IMR-90 (cell line): ENCODE measurements at regions not wholly inside any gene's neighbourhood (a gene's known extent, or its start where the extent isn't known, plus 50 kb on each side); places are given as distances from the start of the nearest gene placed in this dataset.

Source experiments
- ATAC-seq: fragments of 200-7000 bp; cut with Tn5 transposase; 2 replicates; pipeline ENCODE4 v1.9.1; 2020; ENCODE audit warnings: low read depth, mild to moderate bottlenecking, moderate library complexity
- BruUV-seq: library from RNA; stranded (reverse); fragments of 400-500 nt; replicated peaks from 2 replicates; lab custom pipeline; 2021; lab: Mats Ljungman, UMichigan
- CTCF ChIA-PET: fragments of 300-600 bp; formaldehyde crosslinking; extraction: SDS; loops from one replicate; lab custom pipeline; 2021; ENCODE audit warnings: antibody characterized with exemption; lab: Yijun Ruan, JAX
- POLR2A ChIA-PET: fragments of 300-600 bp; sonication (Branson Sonifier 250); formaldehyde crosslinking; loops from one replicate; lab custom pipeline; 2022; ENCODE audit warnings: antibody characterized with exemption; ENCODE audit not compliant: unreplicated experiment; lab: Charles Lee
- DNase-seq: peaks from one replicate; pipeline ENCODE4 v3.0.0; 2013
- H2AFZ ChIP-seq: replicated peaks from 2 replicates; pipeline ENCODE3; 2013; ENCODE audit warnings: low read length, mild to moderate bottlenecking; ENCODE audit not compliant: poor library complexity
- H2AK5ac ChIP-seq: 2 replicates; pipeline ENCODE4 v1.6.1; 2013; ENCODE audit warnings: low read depth, low read length, inconsistent platforms
- H2AK9ac ChIP-seq: replicated peaks from 2 replicates; pipeline ENCODE3; 2013; ENCODE audit warnings: mild to moderate bottlenecking, low read depth, low read length, moderate library complexity; ENCODE audit not compliant: poor library complexity
- H2BK120ac ChIP-seq: 2 replicates; pipeline ENCODE4 v1.6.1; 2013; ENCODE audit warnings: low read depth, low read length, inconsistent platforms
- H2BK15ac ChIP-seq: 3 replicates; pipeline ENCODE4 v1.6.1; 2013; ENCODE audit warnings: low read depth, low read length, inconsistent platforms
- H2BK20ac ChIP-seq: 2 replicates; pipeline ENCODE4 v1.6.1; 2013; ENCODE audit warnings: low read depth, mild to moderate bottlenecking, inconsistent platforms, low read length, moderate library complexity
- H2BK5ac ChIP-seq: 2 replicates; pipeline ENCODE4 v1.6.1; 2013; ENCODE audit warnings: mild to moderate bottlenecking, low read depth, low read length, inconsistent platforms; ENCODE audit not compliant: poor library complexity, severe bottlenecking
- H3K14ac ChIP-seq: replicated peaks from 2 replicates; pipeline ENCODE4 v1.6.1; 2013; ENCODE audit warnings: low read depth, low read length, inconsistent platforms
- H3K18ac ChIP-seq: 2 replicates; pipeline ENCODE4 v1.6.1; 2013; ENCODE audit warnings: low read depth, low read length, control low read depth
- H3K23ac ChIP-seq: 2 replicates; pipeline ENCODE4 v1.6.1; 2013; ENCODE audit warnings: low read depth, low read length, inconsistent platforms
- H3K27ac ChIP-seq: 2 replicates; pipeline ENCODE4 v1.5.1; 2013; ENCODE audit warnings: mild to moderate bottlenecking, control low read depth, low read length; ENCODE audit not compliant: insufficient read depth
- H3K27me3 ChIP-seq: 2 replicates; pipeline ENCODE4 v1.6.1; 2013; ENCODE audit warnings: low read length; ENCODE audit not compliant: control insufficient read depth, insufficient read depth
- H3K36me3 ChIP-seq: 2 replicates; pipeline ENCODE4 v1.6.1; 2013; ENCODE audit warnings: low read length, mixed read lengths; ENCODE audit not compliant: control insufficient read depth, insufficient read depth
- H3K4ac ChIP-seq: 2 replicates; pipeline ENCODE4 v1.6.1; 2013; ENCODE audit warnings: low read depth, low read length, inconsistent platforms
- H3K4me1 ChIP-seq: 2 replicates; pipeline ENCODE4 v1.6.1; 2013; ENCODE audit warnings: low read length, mixed read lengths; ENCODE audit not compliant: control insufficient read depth, insufficient read depth
- H3K4me2 ChIP-seq: 2 replicates; pipeline ENCODE4 v1.6.1; 2013; ENCODE audit warnings: low read depth, mild to moderate bottlenecking, control low read depth, low read length, moderate library complexity
- H3K4me3 ChIP-seq: 2 replicates; pipeline ENCODE4 v1.5.1; 2013; ENCODE audit warnings: low read depth, mild to moderate bottlenecking, control low read depth, low read length, moderate library complexity; ENCODE audit not compliant: insufficient read depth
- H3K56ac ChIP-seq: 2 replicates; pipeline ENCODE4 v1.6.1; 2013; ENCODE audit warnings: low read length, inconsistent platforms; ENCODE audit not compliant: insufficient read depth; ENCODE audit errors: extremely low read depth
- H3K79me1 ChIP-seq, 2 experiments: 2 replicates each; pipeline ENCODE4 v1.6.1; 2013; ENCODE audit warnings: low read length in 2 of 2, inconsistent platforms in 1 of 2, low read depth in 1 of 2
- H3K9ac ChIP-seq: 2 replicates; pipeline ENCODE4 v1.6.1; 2013; ENCODE audit warnings: low read depth, low read length, control low read depth
- H3K9me1 ChIP-seq: 2 replicates; pipeline ENCODE4 v1.6.1; 2013; ENCODE audit warnings: low read length, inconsistent platforms; ENCODE audit not compliant: insufficient read depth
- H3K9me3 ChIP-seq: 2 replicates; pipeline ENCODE4 v1.6.1; 2013; ENCODE audit warnings: low read length; ENCODE audit not compliant: control insufficient read depth, insufficient read depth
- H4K20me1 ChIP-seq: 2 replicates; pipeline ENCODE4 v1.6.1; 2013; ENCODE audit warnings: low read length, inconsistent platforms; ENCODE audit not compliant: insufficient read depth
- H4K5ac ChIP-seq: 2 replicates; pipeline ENCODE4 v1.6.1; 2013; ENCODE audit warnings: mild to moderate bottlenecking, low read depth, low read length, control low read depth
- H4K8ac ChIP-seq, 2 experiments: 2 replicates each; pipeline ENCODE4 v1.6.1; 2013; ENCODE audit warnings: low read depth in 2 of 2, low read length in 2 of 2, control low read depth in 1 of 2, inconsistent platforms in 1 of 2
- H4K91ac ChIP-seq: 2 replicates; pipeline ENCODE4 v1.6.1; 2013; ENCODE audit warnings: low read depth, low read length, inconsistent platforms; ENCODE audit not compliant: insufficient read depth
- CHD1 ChIP-seq: IDR thresholded peaks from 2 replicates; pipeline ENCODE4 v1.6.1; 2012; ENCODE audit warnings: low read depth, low read length, improper control_type of control experiment
- POLR2A ChIP-seq: IDR thresholded peaks from 2 replicates; pipeline ENCODE4 v1.6.1; 2012; ENCODE audit warnings: mild to moderate bottlenecking, low read depth, low read length
- RCOR1 ChIP-seq: IDR thresholded peaks from 2 replicates; pipeline ENCODE4 v1.6.1; 2012; ENCODE audit warnings: mild to moderate bottlenecking, low read length, improper control_type of control experiment; ENCODE audit not compliant: insufficient replicate concordance
- RFX5 ChIP-seq: IDR thresholded peaks from 2 replicates; pipeline ENCODE4 v1.8.0; 2012; ENCODE audit warnings: low read depth, mild to moderate bottlenecking, low read length, moderate library complexity
- WGBS, 2 experiments: methylation state at CpG; one replicate each; pipeline versions ENCODE4 v1.1.5 to v1.1.7; 2013; ENCODE audit warnings: missing lambda C conversion rate in 2 of 2; ENCODE audit not compliant: insufficient read length in 1 of 2; ENCODE audit errors: extremely low coverage in 2 of 2; 5-methylcytosine and 5-hydroxymethylcytosine counted together
- dilution Hi-C: fragments of 300-500 bp; cut with HindIII; formaldehyde crosslinking; loops from one replicate; pipeline ENCODE4 v1.14.3; 2018; ENCODE audit warnings: low sequenced_read_pairs; ENCODE audit not compliant: unreplicated experiment
- in situ Hi-C: fragments of 300-500 bp; cut with MboI; formaldehyde crosslinking; loops from 3 replicates; pipeline ENCODE4 v1.14.3; 2019; ENCODE audit warnings: low sequenced_read_pairs, inconsistent platforms, mixed read lengths
- intact Hi-C: fragments of 100-400 bp; cut with micrococcal nuclease; formaldehyde crosslinking; loops from 2 replicates; pipeline ENCODE4 v1.10.0; 2022

- no peaks in the 10 kb centered on the region for H3K9me3 ChIP-seq
- no peak overlapping the region for H3K9ac ChIP-seq
- H3K18ac ChIP-seq, result no peak overlapping the region
- no peak overlapping the region for H2BK20ac ChIP-seq
- no TSS peak for BruUV-seq
- no peak overlapping the region for H3K4ac ChIP-seq
- no peak overlapping the region for H3K14ac ChIP-seq
- intact Hi-C loops (loop anchor here (5.0 kb wide), 1 partner anchor 48 kb away; no protein-coding TSS in a partner anchor), dilution Hi-C loops (no loop called here), in situ Hi-C loops (no loop called here)
- ChIA-PET CTCF (no interaction called here), POLR2A (no interaction called here)
- H2BK120ac ChIP-seq, result no peak overlapping the region
- no peak for TF ChIP-seq RFX5
- no peak for TF ChIP-seq POLR2A
- no peak for TF ChIP-seq RCOR1
- no peak for TF ChIP-seq CHD1
- no peak overlapping the region for H3K27ac ChIP-seq
- H3K79me1 ChIP-seq, result no peaks in the 10 kb centered on the region
- H3K36me3 ChIP-seq, result no peaks in the 10 kb centered on the region
- no peak overlapping the region for H3K4me3 ChIP-seq
- H3K56ac ChIP-seq, result no peak overlapping the region
- no peak overlapping the region for H3K23ac ChIP-seq
- no peak overlapping the region for H2BK5ac ChIP-seq
- no peak overlapping the region for H2AFZ ChIP-seq
- H2AK5ac ChIP-seq, result no peak overlapping the region
- H2BK15ac ChIP-seq, result no peak overlapping the region
- no peak overlapping the region for H4K8ac ChIP-seq
- no peaks in the 10 kb centered on the region for H3K9me1 ChIP-seq
- no peak overlapping the region for H3K4me2 ChIP-seq
- H4K20me1 ChIP-seq, result no peaks in the 10 kb centered on the region
- H4K91ac ChIP-seq, result no peak overlapping the region
- ATAC-seq (no peak), DNase-seq (no peak)
- 60% methylated on average over 1 of the region's 3 CpGs; no CpG with 5 or more reads in 1 of the 2 experiments for WGBS, 2 experiments
- H2AK9ac ChIP-seq, result no peak overlapping the region
- H3K27me3 ChIP-seq, result no peaks in the 10 kb centered on the region
- no peaks in the 10 kb centered on the region for H3K4me1 ChIP-seq
- H4K5ac ChIP-seq, result no peak overlapping the region
These were observed 405.6 kb downstream of the RAB38 start for GRCh38 chr11:87769661-87770060.
